Thoracic aorta (tissue), 2 donors: ENCODE measurements at regions not wholly inside any gene's neighbourhood (a gene's known extent, or its start where the extent isn't known, plus 50 kb on each side); places are given as distances from the start of the nearest gene placed in this dataset.

Experiments
- ATAC-seq: fragments of 150-250 bp; one replicate; pipeline ENCODE4 v1.8.0; 2017; ENCODE audit warnings: low read depth; ENCODE audit not compliant: insufficient number of reproducible peaks, low FRiP score
- DNase-seq: peaks from one replicate; pipeline ENCODE4 v3.0.0-alpha.2; 2020; ENCODE audit warnings: low spot score
- H3K27ac ChIP-seq, 2 donors: fragments of 200-600 bp; sonication (generic); 1 replicate in 1 of 2; 2 replicates in 1 of 2; pipeline ENCODE4 v1.5.1; 2016; ENCODE audit warnings: mild to moderate bottlenecking in 2 of 2, moderate library complexity in 2 of 2
- H3K27me3 ChIP-seq: fragments of 200-600 bp; sonication (generic); replicated peaks from 2 replicates; pipeline ENCODE4 v1.6.0; 2016; ENCODE audit warnings: mild to moderate bottlenecking; ENCODE audit not compliant: insufficient read depth
- H3K36me3 ChIP-seq: fragments of 200-600 bp; sonication (generic); one replicate; pipeline ENCODE4 v1.5.1; 2016
- H3K4me1 ChIP-seq, 2 donors: fragments of 200-600 bp; sonication (generic); 1 replicate in 1 of 2; 2 replicates in 1 of 2; pipeline versions ENCODE4 v1.5.1 to v1.6.0; 2016; ENCODE audit warnings: low read depth in 2 of 2, mild to moderate bottlenecking in 1 of 2; ENCODE audit not compliant: control insufficient read depth in 1 of 2
- H3K4me3 ChIP-seq: fragments of 200-600 bp; sonication (generic); 2 replicates; pipeline ENCODE4 v1.5.1; 2016; ENCODE audit warnings: mild to moderate bottlenecking
- H3K9me3 ChIP-seq: fragments of 200-600 bp; sonication (generic); 2 replicates; pipeline ENCODE4 v1.5.1; 2016
- TF ChIP-seq, protein P1 (sequence below): fragments of 200-600 bp; sonication (generic); IDR thresholded peaks from one replicate; pipeline ENCODE4 v1.5.1; 2019; ENCODE audit warnings: antibody characterized with exemption

DNA sequence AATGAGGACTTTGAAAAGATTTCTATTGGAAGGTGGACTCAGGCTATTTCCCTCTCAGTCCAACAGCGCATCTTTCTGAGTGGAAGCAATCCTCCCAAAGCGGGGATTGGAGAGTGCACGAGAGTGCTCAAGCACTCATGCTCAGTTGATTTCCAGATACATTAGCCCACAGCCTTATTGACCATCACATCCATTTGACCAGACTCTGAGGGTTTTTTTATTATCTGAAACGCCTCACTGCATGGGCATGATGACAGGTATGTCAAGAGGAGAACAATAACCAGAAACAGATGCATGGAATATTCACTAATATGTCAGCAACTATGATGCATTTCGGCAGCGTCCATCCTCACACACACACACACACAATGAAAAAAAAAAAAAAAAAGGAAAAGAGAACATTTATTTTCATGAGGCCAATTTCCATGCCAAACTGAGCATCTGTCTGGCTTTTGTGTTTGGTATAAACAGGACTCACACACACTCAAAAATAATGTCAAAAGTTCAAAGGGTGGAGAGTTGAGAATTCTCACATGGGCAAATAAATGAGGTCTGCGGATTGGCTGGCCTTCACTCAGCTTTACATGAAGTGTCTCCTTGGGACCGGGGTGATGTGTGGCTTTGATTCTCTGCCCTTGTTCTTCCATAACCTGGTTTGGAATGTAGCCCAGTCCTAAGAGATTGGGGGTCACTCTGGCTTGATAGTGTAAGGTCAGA is 371.6 kb downstream of the MCTP2 start:
- Histone ChIP-seq H3K27me3 (no peaks in the 10 kb centered on the region), H3K36me3 (no peaks in the 10 kb centered on the region), H3K9me3 (no peaks in the 10 kb centered on the region), H3K27ac (no peak overlapping the region), H3K4me3 (no peak overlapping the region), H3K4me1 (no peaks in the 10 kb centered on the region)
- DNase-seq (no peak), ATAC-seq (no peak)
- TF ChIP-seq, protein P1, sequence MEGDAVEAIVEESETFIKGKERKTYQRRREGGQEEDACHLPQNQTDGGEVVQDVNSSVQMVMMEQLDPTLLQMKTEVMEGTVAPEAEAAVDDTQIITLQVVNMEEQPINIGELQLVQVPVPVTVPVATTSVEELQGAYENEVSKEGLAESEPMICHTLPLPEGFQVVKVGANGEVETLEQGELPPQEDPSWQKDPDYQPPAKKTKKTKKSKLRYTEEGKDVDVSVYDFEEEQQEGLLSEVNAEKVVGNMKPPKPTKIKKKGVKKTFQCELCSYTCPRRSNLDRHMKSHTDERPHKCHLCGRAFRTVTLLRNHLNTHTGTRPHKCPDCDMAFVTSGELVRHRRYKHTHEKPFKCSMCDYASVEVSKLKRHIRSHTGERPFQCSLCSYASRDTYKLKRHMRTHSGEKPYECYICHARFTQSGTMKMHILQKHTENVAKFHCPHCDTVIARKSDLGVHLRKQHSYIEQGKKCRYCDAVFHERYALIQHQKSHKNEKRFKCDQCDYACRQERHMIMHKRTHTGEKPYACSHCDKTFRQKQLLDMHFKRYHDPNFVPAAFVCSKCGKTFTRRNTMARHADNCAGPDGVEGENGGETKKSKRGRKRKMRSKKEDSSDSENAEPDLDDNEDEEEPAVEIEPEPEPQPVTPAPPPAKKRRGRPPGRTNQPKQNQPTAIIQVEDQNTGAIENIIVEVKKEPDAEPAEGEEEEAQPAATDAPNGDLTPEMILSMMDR = no peak

DNA sequence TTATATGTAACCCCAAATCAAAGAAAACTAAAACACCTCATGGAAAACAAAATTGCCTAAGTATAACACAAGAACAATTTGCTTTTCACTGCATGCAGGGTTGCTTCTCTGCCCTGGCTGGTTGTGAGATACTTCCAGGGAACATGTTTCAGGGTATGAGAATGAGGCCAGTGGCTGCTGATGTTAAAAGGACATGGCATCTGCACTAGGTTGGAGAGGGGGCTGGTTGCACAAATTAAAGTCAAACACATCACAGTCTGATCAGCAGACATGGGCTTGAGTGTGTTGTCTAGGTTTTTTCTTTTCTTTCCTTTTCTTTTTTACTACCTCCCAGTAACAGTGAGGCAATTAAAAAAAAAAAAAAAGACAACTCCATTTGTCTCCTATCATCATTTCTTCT is 374.9 kb downstream of the MCTP2 start:
- Histone ChIP-seq H3K4me3 (no peak overlapping the region), H3K27ac (no peak overlapping the region), H3K36me3 (no peaks in the 10 kb centered on the region), H3K27me3 (no peaks in the 10 kb centered on the region), H3K9me3 (no peaks in the 10 kb centered on the region), H3K4me1 (no peaks in the 10 kb centered on the region)
- ATAC-seq = no peak
- TF ChIP-seq, protein P1 = no peak
- no peak for DNase-seq

DNA sequence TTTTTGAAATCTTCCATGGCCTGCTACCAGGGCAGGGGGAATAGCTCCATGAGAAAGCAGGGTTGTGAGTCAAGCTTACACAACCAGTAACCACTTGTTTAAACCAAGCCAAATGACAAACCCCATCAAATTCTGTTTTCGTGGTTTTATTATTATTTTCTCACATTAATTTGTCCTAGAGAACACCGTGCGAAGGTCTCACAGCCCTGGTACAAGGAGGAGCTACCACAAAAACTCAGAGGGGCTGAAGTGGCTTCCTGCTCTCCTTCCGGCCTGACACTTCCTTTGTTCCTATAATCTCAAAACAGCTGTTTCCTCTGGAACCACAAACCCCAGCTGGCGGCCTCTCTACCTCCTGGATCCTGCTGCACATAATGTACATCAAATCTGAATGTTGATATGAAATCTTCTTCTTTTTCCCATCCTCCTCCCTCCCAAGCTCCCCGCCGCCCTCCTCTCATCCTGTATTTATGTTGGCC is 375.9 kb downstream of the MCTP2 start:
- H3K27ac ChIP-seq = no peak overlapping the region
- H3K9me3 ChIP-seq = no peaks in the 10 kb centered on the region
- H3K36me3 ChIP-seq = no peaks in the 10 kb centered on the region
- no peaks in the 10 kb centered on the region for H3K4me1 ChIP-seq
- TF ChIP-seq, protein P1 = no peak
- ATAC-seq (no peak), DNase-seq (no peak)
- no peaks in the 10 kb centered on the region for H3K27me3 ChIP-seq
- no peak overlapping the region for H3K4me3 ChIP-seq

DNA sequence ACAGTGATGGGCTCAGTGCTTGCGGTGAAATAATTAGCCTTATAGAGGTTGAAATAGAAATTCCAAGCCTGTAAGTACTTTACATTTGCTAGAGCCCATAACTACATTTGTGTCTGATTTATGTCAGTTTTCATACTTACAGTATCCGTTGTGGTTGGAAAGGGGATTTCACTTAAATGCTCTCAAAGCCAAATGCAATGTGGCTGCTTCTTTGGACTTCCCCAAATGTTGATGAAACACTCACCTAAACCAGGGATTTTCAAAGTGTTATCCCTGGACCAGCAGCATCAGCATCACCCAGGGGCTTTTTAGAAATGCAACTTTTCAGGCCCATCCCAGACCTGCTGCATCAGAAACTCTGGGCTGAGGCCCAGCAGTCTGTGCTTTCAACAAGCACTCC is 378.7 kb downstream of the MCTP2 start:
- DNase-seq (no peak), ATAC-seq (no peak)
- Histone ChIP-seq H3K27ac (no peak overlapping the region), H3K9me3 (no peaks in the 10 kb centered on the region), H3K27me3 (no peaks in the 10 kb centered on the region), H3K4me1 (no peaks in the 10 kb centered on the region), H3K36me3 (no peaks in the 10 kb centered on the region), H3K4me3 (no peak overlapping the region)
- TF ChIP-seq, protein P1 = no peak

GRCh38 chr15:94610485-94610884 is 379.1 kb downstream of the MCTP2 start:
- Histone ChIP-seq H3K27me3 (no peaks in the 10 kb centered on the region), H3K4me1 (no peaks in the 10 kb centered on the region), H3K36me3 (no peaks in the 10 kb centered on the region), H3K9me3 (no peaks in the 10 kb centered on the region), H3K27ac (no peak overlapping the region), H3K4me3 (no peak overlapping the region)
- ATAC-seq = no peak
- TF ChIP-seq, protein P1 = no peak
- no peak for DNase-seq
